ENCODE measurements at regions not wholly inside any gene's neighbourhood (a gene's known extent, or its start where the extent isn't known, plus 50 kb on each side); places are given as distances from the start of the nearest gene placed in this dataset.

DNA sequence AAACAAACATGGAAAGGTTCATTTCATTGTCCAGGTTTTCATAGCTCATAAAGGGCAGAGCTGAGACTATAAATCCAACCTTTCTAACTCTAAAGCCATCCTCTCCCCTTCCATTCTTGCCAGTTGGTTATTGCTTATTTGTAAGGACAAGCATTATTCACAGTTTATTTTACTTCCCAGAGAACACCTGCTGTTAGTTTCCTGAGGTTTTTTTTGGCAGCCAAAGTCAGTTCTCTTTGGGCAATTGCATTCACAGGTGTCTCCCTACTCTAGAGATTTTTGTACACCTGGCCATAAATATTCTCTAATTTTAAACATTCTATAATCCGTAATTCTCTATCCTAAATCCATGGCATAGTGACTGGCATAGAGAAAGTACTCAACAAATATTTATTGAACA lies 87.3 kb upstream of the SPHKAP start:
- H3K9ac ChIP-seq = no peak overlapping the region
- no peak overlapping the region for H3K27ac ChIP-seq
- H3K9me2 ChIP-seq (ENCODE audit: insufficient read depth) = no peaks in the 10 kb centered on the region
- no peaks in the 10 kb centered on the region for H3F3A ChIP-seq (ENCODE audit: insufficient read depth)
- no peaks in the 10 kb centered on the region for H3K36me3 ChIP-seq (ENCODE audit: low read depth)
- 43 to 55% methylated on average over 1 of the region's 1 CpG for WGBS, 2 experiments (ENCODE audit: low coverage in 1 of 2, low lambda C conversion rate in 2 of 2, missing lambda C conversion rate in 2 of 2)
- H3K4me2 ChIP-seq (ENCODE audit: unreplicated experiment) = no peak overlapping the region
- H3K79me2 ChIP-seq (ENCODE audit: insufficient read depth) = no peaks in the 10 kb centered on the region
- H2AFZ ChIP-seq = no peak overlapping the region
- H3K4me3 ChIP-seq = no peak overlapping the region
- in situ Hi-C loops (cut with MboI) = no loop called here
- DNase-seq = no peak
- TF ChIP-seq EZH2phosphoT487 (IDR thresholded peaks at IDR 0.05; ENCODE audit: insufficient read depth, low read depth) (no peak), EZH2 (IDR thresholded peaks at IDR 0.05; ENCODE audit: insufficient read depth, poor library complexity, severe bottlenecking) (no peak)
- no peaks in the 10 kb centered on the region for H4K20me1 ChIP-seq (ENCODE audit: insufficient read depth)
- no peaks in the 10 kb centered on the region for H3K9me3 ChIP-seq (ENCODE audit: low read depth)
- H3K27me3 ChIP-seq (replicated peaks; ENCODE audit: insufficient read depth) = no peaks in the 10 kb centered on the region
- H3K4me1 ChIP-seq (ENCODE audit: insufficient read depth) = no peaks in the 10 kb centered on the region

DNA sequence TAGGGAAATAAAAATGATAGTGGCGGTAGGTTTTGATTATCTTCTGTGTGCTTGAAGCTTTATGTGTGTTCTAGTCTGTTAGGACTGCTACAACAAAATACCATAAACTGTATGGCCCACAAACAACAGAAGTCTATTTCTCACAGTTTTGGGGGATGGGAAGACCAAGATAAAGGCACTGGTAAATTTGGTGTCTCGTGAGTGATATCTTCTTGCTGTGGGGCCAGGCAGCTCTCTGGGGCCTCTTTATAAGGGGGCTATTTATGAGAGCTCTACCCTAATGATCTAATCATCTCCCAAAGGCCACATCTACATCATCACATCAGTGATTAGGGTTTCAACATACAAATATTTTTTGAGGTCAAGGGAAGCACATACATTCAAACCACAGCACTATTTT lies 86.8 kb upstream of the SPHKAP start:
- TF ChIP-seq EZH2phosphoT487 (IDR thresholded peaks at IDR 0.05; ENCODE audit: insufficient read depth, low read depth) (no peak), EZH2 (IDR thresholded peaks at IDR 0.05; ENCODE audit: insufficient read depth, poor library complexity, severe bottlenecking) (no peak)
- H2AFZ ChIP-seq = no peak overlapping the region

DNA sequence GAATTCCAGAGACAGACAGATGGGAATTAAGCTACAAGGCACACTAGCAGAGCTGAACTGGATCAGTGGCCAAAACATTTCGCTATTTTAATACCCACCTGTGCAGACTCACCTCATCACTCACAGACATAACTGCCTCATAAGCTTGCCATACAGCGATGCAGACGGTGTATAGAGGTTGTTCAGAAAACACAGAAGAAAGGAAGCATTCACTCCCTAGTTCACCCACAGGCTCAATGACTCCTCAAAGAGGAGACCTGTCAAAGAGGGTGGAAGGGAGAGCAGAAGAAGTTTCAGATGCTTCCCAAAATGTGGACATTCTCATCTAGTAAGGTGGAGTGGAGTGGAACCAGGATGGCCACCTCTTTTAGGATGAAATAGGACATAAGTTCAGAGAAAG lies 81.7 kb upstream of the SPHKAP start:
- Histone ChIP-seq H3K9me3 (ENCODE audit: low read depth) (no peaks in the 10 kb centered on the region), H2AFZ (no peak overlapping the region), H3K9ac (no peak overlapping the region), H4K20me1 (ENCODE audit: insufficient read depth) (no peaks in the 10 kb centered on the region), H3K36me3 (ENCODE audit: low read depth) (no peaks in the 10 kb centered on the region), H3K4me2 (ENCODE audit: unreplicated experiment) (no peak overlapping the region), H3K4me1 (ENCODE audit: insufficient read depth) (no peaks in the 10 kb centered on the region), H3K27ac (no peak overlapping the region), H3F3A (ENCODE audit: insufficient read depth) (no peaks in the 10 kb centered on the region), H3K9me2 (ENCODE audit: insufficient read depth) (no peaks in the 10 kb centered on the region), H3K27me3 (replicated peaks; ENCODE audit: insufficient read depth) (no peaks in the 10 kb centered on the region), H3K79me2 (ENCODE audit: insufficient read depth) (no peaks in the 10 kb centered on the region), H3K4me3 (no peak overlapping the region)
- WGBS, 2 experiments (ENCODE audit: low coverage in 1 of 2, low lambda C conversion rate in 2 of 2, missing lambda C conversion rate in 2 of 2) = 87 to 95% methylated on average over 3 of the region's 3 CpGs
- TF ChIP-seq EZH2phosphoT487 (IDR thresholded peaks at IDR 0.05; ENCODE audit: insufficient read depth, low read depth) (no peak), EZH2 (IDR thresholded peaks at IDR 0.05; ENCODE audit: insufficient read depth, poor library complexity, severe bottlenecking) (no peak)
- in situ Hi-C loops (cut with MboI) = no loop called here
- no peak for DNase-seq

More for the DNA sequence above, 86.8 kb upstream of the SPHKAP start:
- Histone ChIP-seq H3K9me2 (ENCODE audit: insufficient read depth) (no peaks in the 10 kb centered on the region), H3K79me2 (ENCODE audit: insufficient read depth) (no peaks in the 10 kb centered on the region), H3F3A (ENCODE audit: insufficient read depth) (no peaks in the 10 kb centered on the region), H3K9me3 (ENCODE audit: low read depth) (no peaks in the 10 kb centered on the region), H3K4me3 (no peak overlapping the region), H3K9ac (no peak overlapping the region), H3K4me2 (ENCODE audit: unreplicated experiment) (no peak overlapping the region), H3K27me3 (replicated peaks; ENCODE audit: insufficient read depth) (no peaks in the 10 kb centered on the region), H3K27ac (no peak overlapping the region), H3K4me1 (ENCODE audit: insufficient read depth) (no peaks in the 10 kb centered on the region), H3K36me3 (ENCODE audit: low read depth) (no peaks in the 10 kb centered on the region), H4K20me1 (ENCODE audit: insufficient read depth) (no peaks in the 10 kb centered on the region)
- 55 to 67% methylated on average over 2 of the region's 2 CpGs for WGBS, 2 experiments (ENCODE audit: low coverage in 1 of 2, low lambda C conversion rate in 2 of 2, missing lambda C conversion rate in 2 of 2)
- no peak for DNase-seq
- in situ Hi-C loops (cut with MboI) = no loop called here

DNA sequence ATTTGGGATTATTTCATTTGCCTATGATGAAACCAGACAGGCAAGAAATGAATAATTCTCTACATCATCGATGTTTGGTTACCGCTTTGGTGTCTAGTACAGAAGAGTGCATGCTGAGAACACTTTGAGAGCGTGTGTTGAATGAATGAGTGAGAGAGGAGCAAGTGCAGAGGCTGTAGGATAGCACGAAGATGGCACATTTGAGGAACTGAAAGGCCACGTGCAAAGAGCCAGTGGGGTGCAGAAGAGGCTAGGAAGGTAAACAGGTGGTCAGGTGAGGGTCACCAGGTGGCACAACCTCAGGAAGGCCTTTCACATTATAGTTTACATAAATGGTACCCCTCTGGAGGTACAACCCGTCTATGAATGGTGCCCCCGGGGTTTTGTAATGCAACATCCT lies 80.1 kb upstream of the SPHKAP start:
- no peak overlapping the region for H3K27ac ChIP-seq
- H3K9me2 ChIP-seq (ENCODE audit: insufficient read depth) = no peaks in the 10 kb centered on the region
- no peaks in the 10 kb centered on the region for H3K79me2 ChIP-seq (ENCODE audit: insufficient read depth)
- 56 to 69% methylated on average over 7 of the region's 7 CpGs for WGBS, 2 experiments (ENCODE audit: low coverage in 1 of 2, low lambda C conversion rate in 2 of 2, missing lambda C conversion rate in 2 of 2)
- H3K4me2 ChIP-seq (ENCODE audit: unreplicated experiment) = no peak overlapping the region
- H4K20me1 ChIP-seq (ENCODE audit: insufficient read depth) = no peaks in the 10 kb centered on the region
- no peaks in the 10 kb centered on the region for H3F3A ChIP-seq (ENCODE audit: insufficient read depth)
- no peaks in the 10 kb centered on the region for H3K36me3 ChIP-seq (ENCODE audit: low read depth)
- no peaks in the 10 kb centered on the region for H3K4me1 ChIP-seq (ENCODE audit: insufficient read depth)
- no peaks in the 10 kb centered on the region for H3K9me3 ChIP-seq (ENCODE audit: low read depth)
- H3K27me3 ChIP-seq (replicated peaks; ENCODE audit: insufficient read depth) = no peaks in the 10 kb centered on the region
- H3K9ac ChIP-seq = no peak overlapping the region
- no peak overlapping the region for H3K4me3 ChIP-seq
- no peak for DNase-seq
- in situ Hi-C loops (cut with MboI) = no loop called here
- H2AFZ ChIP-seq = no peak overlapping the region
- TF ChIP-seq EZH2phosphoT487 (IDR thresholded peaks at IDR 0.05; ENCODE audit: insufficient read depth, low read depth) = no peak
- TF ChIP-seq EZH2 (IDR thresholded peaks at IDR 0.05; ENCODE audit: insufficient read depth, poor library complexity, severe bottlenecking) = no peak

DNA sequence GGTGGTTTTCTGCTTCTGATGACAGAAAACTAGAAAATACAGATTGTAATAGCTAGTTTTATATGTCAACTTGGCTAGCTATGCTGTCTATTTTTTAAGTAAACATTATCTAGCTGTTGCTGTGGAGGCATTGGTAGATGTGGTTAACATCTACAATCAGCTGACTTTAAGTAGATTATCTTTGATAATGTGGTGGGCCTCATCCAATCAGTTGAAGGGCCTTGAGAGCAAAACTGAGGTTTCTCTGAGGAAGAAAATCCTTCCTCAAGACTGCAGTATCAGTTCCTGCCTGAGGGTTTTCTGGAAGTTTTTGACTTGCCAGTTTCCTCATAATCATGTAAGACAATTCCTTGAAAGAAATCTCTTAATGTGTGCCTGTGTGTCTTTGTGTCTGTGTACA lies 75.9 kb upstream of the SPHKAP start:
- H3K27ac ChIP-seq = no peak overlapping the region
- in situ Hi-C loops (cut with MboI) = no loop called here
- H3K9me2 ChIP-seq (ENCODE audit: insufficient read depth) = no peaks in the 10 kb centered on the region
- TF ChIP-seq EZH2 (IDR thresholded peaks at IDR 0.05; ENCODE audit: insufficient read depth, poor library complexity, severe bottlenecking) = no peak
- no peak for TF ChIP-seq EZH2phosphoT487 (IDR thresholded peaks at IDR 0.05; ENCODE audit: insufficient read depth, low read depth)
- H3F3A ChIP-seq (ENCODE audit: insufficient read depth) = no peaks in the 10 kb centered on the region
- H3K9me3 ChIP-seq (ENCODE audit: low read depth) = no peaks in the 10 kb centered on the region
- no peak for DNase-seq
- H3K36me3 ChIP-seq (ENCODE audit: low read depth) = no peaks in the 10 kb centered on the region
- no peaks in the 10 kb centered on the region for H4K20me1 ChIP-seq (ENCODE audit: insufficient read depth)
- H3K4me1 ChIP-seq (ENCODE audit: insufficient read depth) = no peaks in the 10 kb centered on the region
- no peak overlapping the region for H3K4me2 ChIP-seq (ENCODE audit: unreplicated experiment)
- no peak overlapping the region for H2AFZ ChIP-seq
- H3K4me3 ChIP-seq = no peak overlapping the region
- no peak overlapping the region for H3K9ac ChIP-seq
- no peaks in the 10 kb centered on the region for H3K27me3 ChIP-seq (replicated peaks; ENCODE audit: insufficient read depth)
- H3K79me2 ChIP-seq (ENCODE audit: insufficient read depth) = no peaks in the 10 kb centered on the region
